ENCODE measurements at regions not wholly inside any gene's neighbourhood (a gene's known extent, or its start where the extent isn't known, plus 50 kb on each side); places are given as distances from the start of the nearest gene placed in this dataset.

DNA sequence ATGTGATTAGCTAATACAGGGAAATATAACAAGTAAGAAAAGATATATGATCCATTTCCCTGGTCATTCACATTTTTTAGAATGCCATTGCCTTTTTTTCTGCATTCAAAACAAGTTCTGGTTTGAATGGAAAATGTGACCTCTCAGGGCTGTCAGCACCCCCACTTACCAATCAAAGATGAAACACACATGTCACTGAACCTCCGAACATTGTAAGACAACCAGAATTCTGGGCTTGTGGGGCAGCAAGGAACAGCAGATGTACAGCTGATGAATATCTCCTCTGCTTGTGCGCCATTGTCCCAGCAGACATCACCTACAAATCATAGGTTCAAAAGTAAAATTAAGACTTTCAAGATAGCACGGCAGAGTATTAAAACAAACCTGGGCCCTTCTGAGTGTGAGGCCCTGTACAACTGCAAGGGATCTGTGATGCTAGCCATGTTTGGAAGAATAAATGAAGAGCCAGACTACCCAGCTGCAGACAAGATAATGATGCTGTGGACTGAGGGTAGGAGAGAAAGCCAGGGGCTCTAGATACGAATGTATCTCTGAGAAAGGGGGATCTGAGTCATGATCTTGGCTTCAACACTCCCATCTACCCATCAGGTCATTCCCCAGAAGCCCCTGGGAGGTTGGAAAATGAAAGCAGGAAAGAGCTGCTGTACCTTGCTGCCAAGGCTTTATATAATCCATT is 108.7 kb upstream of the SERTAD2 start:
- DNase-seq (ENCODE audit: low read depth, low spot score) (no peak), FAIRE-seq (no peak)
- CTCF ChIA-PET: interaction anchor here (0.8 to 4.0 kb wide), 3 partner anchors 11 to 116 kb away, joined by 3 to 26 read pairs (median 10); no protein-coding TSS in a partner anchor
- Histone ChIP-seq H3K4me1 (ENCODE audit: control insufficient read depth, extremely low read depth, insufficient read depth, low read length) (peaks cover 5% of the 10 kb centered on the region), H4K20me1 (replicated peaks; ENCODE audit: control insufficient read depth, extremely low read depth, insufficient read depth, low read length) (no peaks in the 10 kb centered on the region), H3K27ac (ENCODE audit: insufficient read depth, low read depth, low read length) (no peak overlapping the region), H3K9ac (replicated peaks; ENCODE audit: extremely low read depth, insufficient read depth, low read length) (no peak overlapping the region), H2AFZ (ENCODE audit: low read depth, low read length) (no peak overlapping the region), H3K27me3 (ENCODE audit: control insufficient read depth in 2 of 2, insufficient read depth in 2 of 2, low read length in 2 of 2) (no peaks in the 10 kb centered on the region), H3K9me3 (replicated peaks; ENCODE audit: control insufficient read depth, insufficient read depth, low read length) (no peaks in the 10 kb centered on the region), H3K79me2 (ENCODE audit: control insufficient read depth, insufficient read depth, low read length) (no peaks in the 10 kb centered on the region), H3K4me2 (ENCODE audit: insufficient read depth, low read length) (no peak overlapping the region), H3K36me3 (ENCODE audit: control insufficient read depth in 2 of 2, extremely low read depth in 1 of 2, insufficient read depth in 2 of 2, low read length in 2 of 2) (no peaks in the 10 kb centered on the region), H3K4me3 (replicated peaks in 1 of 3; ENCODE audit: insufficient read depth in 1 of 3, low read depth in 1 of 3, low read length in 3 of 3) (no peak overlapping the region), H3K9me1 (replicated peaks; ENCODE audit: control insufficient read depth, extremely low read depth, insufficient read depth, low read length) (no peaks in the 10 kb centered on the region)
- dilution Hi-C loops (cut with MboI; ENCODE audit: extremely low pct_ligation_motif_present, low sequenced_read_pairs) (no loop called here), intact Hi-C loops (cut with micrococcal nuclease) (no loop called here)
- BruUV-seq (replicated peaks): no TSS peak
- TF ChIP-seq EZH2 (IDR thresholded peaks at IDR 0.05; ENCODE audit: borderline replicate concordance, low read depth, low read length, severe bottlenecking) (no peak), FOS (IDR thresholded peaks at IDR 0.05; ENCODE audit: borderline replicate concordance, insufficient read depth, low read length) (no peak), POLR2AphosphoS5 (IDR thresholded peaks at IDR 0.05; ENCODE audit: insufficient read depth, low read depth, low read length) (no peak), POLR2A (IDR thresholded peaks at IDR 0.05; ENCODE audit: low read depth, low read length) (no peak), MYC (IDR thresholded peaks at IDR 0.05; ENCODE audit: low read depth, low read length) (no peak), JUN (IDR thresholded peaks at IDR 0.05; ENCODE audit: borderline replicate concordance, insufficient read depth, insufficient read length, low read depth) (no peak), GATA2 (IDR thresholded peaks at IDR 0.05; ENCODE audit: insufficient read depth, insufficient read length, low read depth, low read length) (no peak)
- TF ChIP-seq, protein P1, sequence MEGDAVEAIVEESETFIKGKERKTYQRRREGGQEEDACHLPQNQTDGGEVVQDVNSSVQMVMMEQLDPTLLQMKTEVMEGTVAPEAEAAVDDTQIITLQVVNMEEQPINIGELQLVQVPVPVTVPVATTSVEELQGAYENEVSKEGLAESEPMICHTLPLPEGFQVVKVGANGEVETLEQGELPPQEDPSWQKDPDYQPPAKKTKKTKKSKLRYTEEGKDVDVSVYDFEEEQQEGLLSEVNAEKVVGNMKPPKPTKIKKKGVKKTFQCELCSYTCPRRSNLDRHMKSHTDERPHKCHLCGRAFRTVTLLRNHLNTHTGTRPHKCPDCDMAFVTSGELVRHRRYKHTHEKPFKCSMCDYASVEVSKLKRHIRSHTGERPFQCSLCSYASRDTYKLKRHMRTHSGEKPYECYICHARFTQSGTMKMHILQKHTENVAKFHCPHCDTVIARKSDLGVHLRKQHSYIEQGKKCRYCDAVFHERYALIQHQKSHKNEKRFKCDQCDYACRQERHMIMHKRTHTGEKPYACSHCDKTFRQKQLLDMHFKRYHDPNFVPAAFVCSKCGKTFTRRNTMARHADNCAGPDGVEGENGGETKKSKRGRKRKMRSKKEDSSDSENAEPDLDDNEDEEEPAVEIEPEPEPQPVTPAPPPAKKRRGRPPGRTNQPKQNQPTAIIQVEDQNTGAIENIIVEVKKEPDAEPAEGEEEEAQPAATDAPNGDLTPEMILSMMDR (IDR thresholded peaks at IDR 0.05; ENCODE audit: extremely low read depth in 1 of 2, insufficient read depth in 1 of 2, low read depth in 1 of 2, low read length in 2 of 2): no peak
- TF ChIP-seq, protein P2, sequence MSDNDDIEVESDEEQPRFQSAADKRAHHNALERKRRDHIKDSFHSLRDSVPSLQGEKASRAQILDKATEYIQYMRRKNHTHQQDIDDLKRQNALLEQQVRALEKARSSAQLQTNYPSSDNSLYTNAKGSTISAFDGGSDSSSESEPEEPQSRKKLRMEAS (IDR thresholded peaks at IDR 0.05; ENCODE audit: insufficient read depth, insufficient read length): no peak
- POLR2A ChIA-PET: no interaction called here

Data from endothelial cell of umbilical vein (primary cell).